GM10248 (cell line): ENCODE measurements at regions not wholly inside any gene's neighbourhood (a gene's known extent, or its start where the extent isn't known, plus 50 kb on each side); places are given as distances from the start of the nearest gene placed in this dataset.

Experiments used
- CTCF ChIA-PET: fragments of 300-600 bp; sonication (Branson Sonifier 250); formaldehyde crosslinking; extraction: SDS; loops from one replicate; lab custom pipeline; 2021; ENCODE audit warnings: antibody characterized with exemption; lab: Yijun Ruan, JAX
- POLR2A ChIA-PET: fragments of 350-650 bp; sonication (Branson Sonifier 250); formaldehyde crosslinking; extraction: SDS; loops from one replicate; lab custom pipeline; 2020; ENCODE audit warnings: antibody characterized with exemption; lab: Yijun Ruan, JAX
- DNase-seq: peaks from one replicate; pipeline ENCODE4 v3.0.0; 2012; ENCODE audit errors: extremely low spot score
- TF ChIP-seq, protein P1 (sequence below): IDR thresholded peaks from 2 replicates; pipeline ENCODE4 v1.5.1; 2012; ENCODE audit warnings: mild to moderate bottlenecking, low read depth; ENCODE audit errors: extremely low read depth, missing control alignments, control extremely low read depth

DNA sequence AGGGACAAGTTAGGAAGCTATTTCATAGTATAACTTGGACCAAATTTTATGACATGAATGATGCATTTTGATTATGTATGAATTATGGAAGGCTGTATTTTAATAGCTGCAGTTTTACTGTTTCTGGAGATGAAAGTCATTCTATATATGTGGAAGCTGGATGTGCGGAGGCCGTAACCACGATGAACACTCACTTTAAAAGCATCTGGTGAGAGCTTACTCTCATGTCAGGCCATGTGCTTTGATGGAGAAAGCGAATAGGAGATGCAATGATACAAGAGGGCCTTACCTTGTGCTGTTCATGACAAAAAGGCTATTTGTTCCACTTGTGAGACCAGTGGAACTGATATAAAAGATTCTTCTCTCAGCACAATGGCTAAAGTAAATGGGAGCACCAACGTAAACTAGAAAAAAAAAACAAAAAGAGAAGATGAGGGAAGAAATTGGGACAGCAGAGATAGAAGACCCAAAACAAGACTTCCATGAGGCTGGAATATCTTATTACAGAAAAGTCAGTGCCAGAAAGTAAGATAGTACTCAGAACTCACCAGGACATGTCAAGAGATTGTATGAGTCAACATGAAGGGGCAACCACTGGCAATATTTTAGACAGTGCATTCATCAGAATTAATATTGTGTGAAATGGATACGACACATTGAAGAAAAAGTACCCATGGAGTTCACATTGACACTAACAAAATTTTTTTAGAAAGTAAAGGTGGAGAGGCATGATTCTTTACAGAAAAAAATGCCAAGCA lies 63.3 kb upstream of the GAB1 start:
- CTCF ChIA-PET = interaction anchor here (0.9 kb wide), 1 partner anchor 9 kb away, joined by 3 read pairs; no protein-coding TSS in a partner anchor
- POLR2A ChIA-PET = no interaction called here
- no peak for DNase-seq
- TF ChIP-seq, protein P1, sequence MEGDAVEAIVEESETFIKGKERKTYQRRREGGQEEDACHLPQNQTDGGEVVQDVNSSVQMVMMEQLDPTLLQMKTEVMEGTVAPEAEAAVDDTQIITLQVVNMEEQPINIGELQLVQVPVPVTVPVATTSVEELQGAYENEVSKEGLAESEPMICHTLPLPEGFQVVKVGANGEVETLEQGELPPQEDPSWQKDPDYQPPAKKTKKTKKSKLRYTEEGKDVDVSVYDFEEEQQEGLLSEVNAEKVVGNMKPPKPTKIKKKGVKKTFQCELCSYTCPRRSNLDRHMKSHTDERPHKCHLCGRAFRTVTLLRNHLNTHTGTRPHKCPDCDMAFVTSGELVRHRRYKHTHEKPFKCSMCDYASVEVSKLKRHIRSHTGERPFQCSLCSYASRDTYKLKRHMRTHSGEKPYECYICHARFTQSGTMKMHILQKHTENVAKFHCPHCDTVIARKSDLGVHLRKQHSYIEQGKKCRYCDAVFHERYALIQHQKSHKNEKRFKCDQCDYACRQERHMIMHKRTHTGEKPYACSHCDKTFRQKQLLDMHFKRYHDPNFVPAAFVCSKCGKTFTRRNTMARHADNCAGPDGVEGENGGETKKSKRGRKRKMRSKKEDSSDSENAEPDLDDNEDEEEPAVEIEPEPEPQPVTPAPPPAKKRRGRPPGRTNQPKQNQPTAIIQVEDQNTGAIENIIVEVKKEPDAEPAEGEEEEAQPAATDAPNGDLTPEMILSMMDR = no peak

DNA sequence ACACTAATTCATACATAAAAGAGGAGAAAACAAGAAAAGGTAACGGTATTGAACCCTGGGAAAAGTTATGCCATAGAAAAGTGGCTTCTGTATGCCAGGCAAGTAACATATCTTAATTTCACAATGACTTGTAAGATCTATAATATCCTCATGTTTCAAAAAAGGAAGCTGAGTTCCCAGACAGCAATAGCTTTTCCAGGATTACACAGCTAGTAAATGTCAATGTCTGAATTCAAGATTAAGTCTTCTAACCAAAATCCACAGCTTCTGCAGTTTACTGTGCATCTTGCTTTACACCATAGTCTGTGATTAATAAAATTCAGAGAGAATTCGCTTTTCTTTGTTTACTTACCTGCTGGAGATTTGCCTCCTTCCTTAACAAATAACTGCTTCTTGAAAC lies 55.8 kb upstream of the GAB1 start:
- DNase-seq = no peak

DNA sequence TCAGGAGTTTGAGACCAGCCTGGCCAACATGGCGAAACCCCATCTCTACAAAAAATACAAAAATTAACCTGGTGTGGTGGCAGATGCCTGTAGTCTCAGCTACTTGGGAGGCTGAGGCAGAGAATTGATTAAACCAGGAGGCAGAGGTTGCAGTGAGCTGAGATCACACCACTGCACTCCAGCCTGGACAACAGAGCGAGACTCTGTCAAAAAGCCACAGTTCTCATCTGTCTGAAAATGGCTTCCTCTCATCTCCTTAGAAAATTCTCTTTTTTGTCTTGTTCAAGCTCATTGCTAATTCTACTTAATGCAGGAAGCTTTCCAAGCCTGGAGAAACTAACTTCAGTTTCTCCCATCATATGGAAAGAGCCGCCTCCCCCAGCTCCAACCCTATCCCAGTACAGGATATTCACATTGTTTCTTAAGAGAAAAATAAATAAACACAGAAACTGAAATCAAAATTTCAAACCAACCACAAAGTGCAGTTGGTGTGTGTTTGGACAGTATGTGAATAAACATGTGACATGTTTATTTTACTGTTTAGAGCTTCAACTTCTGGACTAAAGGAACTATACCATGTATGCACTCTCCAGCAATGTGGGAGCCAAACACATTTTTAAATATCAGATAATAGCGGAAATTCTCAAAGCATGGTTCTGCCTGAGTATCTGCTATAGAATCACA lies 55.0 kb upstream of the GAB1 start:
- TF ChIP-seq, protein P1 = no peak
- POLR2A ChIA-PET = interaction anchor here (0.7 kb wide), 1 partner anchor 48 kb away, joined by 3 read pairs; no protein-coding TSS in a partner anchor

More for the DNA sequence above, 55.8 kb upstream of the GAB1 start:
- ChIA-PET POLR2A (no interaction called here), CTCF (interaction anchor here (0.9 to 2.0 kb wide), 3 partner anchors 10 to 12 kb away, joined by 3 to 10 read pairs (median 5); no protein-coding TSS in a partner anchor)
- TF ChIP-seq, protein P1 = no peak

DNA sequence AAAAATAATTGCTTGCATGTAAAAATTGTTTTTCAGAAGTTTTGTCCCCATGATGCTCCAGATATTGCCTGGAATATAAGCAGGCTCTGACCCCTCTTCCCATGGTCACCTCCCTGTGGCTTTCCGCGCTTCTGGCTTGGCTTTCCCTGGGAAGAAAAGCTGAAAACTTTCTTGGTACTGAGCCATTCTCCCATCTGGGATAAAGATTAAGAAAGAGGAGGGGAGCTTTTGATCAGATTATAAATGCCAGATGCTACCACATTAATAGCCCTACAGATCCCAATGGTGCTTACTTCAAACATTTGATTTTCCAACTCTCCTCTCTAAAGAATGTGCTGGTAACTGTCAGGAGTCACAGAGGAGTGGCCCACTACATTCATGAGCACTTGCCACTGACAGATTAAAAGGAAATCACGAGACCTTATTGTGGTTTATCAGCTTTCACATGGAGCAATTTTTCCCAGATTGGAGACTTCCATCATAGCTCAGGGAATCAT lies 54.4 kb upstream of the GAB1 start:
- CTCF ChIA-PET = interaction anchor here (1.2 to 2.0 kb wide), 6 partner anchors 8 to 276 kb away, joined by 3 to 10 read pairs (median 3); no protein-coding TSS in a partner anchor
- POLR2A ChIA-PET = no interaction called here
- TF ChIP-seq, protein P1 = no peak
- no peak for DNase-seq

More for the DNA sequence above, 55.0 kb upstream of the GAB1 start:
- no peak for DNase-seq
- CTCF ChIA-PET = interaction anchor here (1.2 to 2.0 kb wide), 6 partner anchors 9 to 276 kb away, joined by 3 to 10 read pairs (median 3); no protein-coding TSS in a partner anchor

DNA sequence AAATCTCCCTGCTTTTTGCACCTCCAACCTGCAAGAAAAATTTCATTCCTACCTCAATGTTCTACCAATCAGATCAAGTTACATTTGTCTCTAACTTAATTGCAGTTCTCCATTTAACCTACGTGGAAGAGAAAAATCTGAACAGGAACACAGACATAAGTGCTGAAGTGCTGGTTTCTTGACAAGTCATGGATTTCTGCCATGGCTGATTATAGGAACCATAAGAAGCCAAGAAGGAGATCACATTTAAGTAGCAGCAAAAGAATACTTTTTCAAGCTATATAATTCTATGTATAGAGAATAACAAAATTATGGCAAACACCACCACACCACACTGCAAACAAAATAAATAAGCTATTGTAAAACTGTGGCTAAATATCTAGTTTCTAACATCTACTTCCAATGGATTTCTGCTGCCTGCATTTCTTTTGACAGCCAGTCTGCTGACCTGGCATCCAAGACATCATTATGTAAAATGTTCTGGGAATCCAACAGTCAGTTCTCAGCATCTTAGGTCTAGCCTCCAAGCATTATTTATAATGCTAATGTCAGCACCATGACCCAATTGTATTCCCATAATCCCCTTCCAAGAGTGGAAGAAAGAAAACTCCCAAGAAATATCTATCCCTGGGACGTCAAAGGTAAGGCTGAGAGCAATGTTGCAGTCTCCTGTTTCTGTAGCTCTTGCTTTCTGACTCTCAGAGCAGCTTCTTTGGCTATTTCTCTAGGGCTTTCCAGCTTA lies 50.8 kb upstream of the GAB1 start:
- TF ChIP-seq, protein P1 = no peak
- ChIA-PET CTCF (interaction anchor here (0.7 kb wide), 1 partner anchor 26 kb away, joined by 3 read pairs; no protein-coding TSS in a partner anchor), POLR2A (no interaction called here)
- DNase-seq = no peak
